Stomach (tissue), 4 donors: ENCODE measurements at regions not wholly inside any gene's neighbourhood (a gene's known extent, or its start where the extent isn't known, plus 50 kb on each side); places are given as distances from the start of the nearest gene placed in this dataset.

ENCODE experiments used
- CTCF ChIP-seq, 7 experiments: fragments of 450-650 bp in 4 of 7; fragments of 200-600 bp in 3 of 7; sonication (generic) in 3 of 7; IDR thresholded peaks; one replicate each; pipeline ENCODE4 v1.5.1; 2016 to 2019; ENCODE audit warnings: antibody characterized with exemption in 7 of 7, control low read depth in 2 of 7, mild to moderate bottlenecking in 1 of 7
- EP300 ChIP-seq: sonication (generic); formaldehyde crosslinking; IDR thresholded peaks from one replicate; pipeline ENCODE4 v1.6.1; 2017; ENCODE audit warnings: antibody characterized with exemption

GRCh38 chr6:125454351-125454750 lies 152.6 kb upstream of the HDDC2 start:
- TF ChIP-seq EP300 (no peak), CTCF (IDR thresholded peaks at IDR 0.05) (no peak)
